ENCODE measurements at regions not wholly inside any gene's neighbourhood (a gene's known extent, or its start where the extent isn't known, plus 50 kb on each side); places are given as distances from the start of the nearest gene placed in this dataset.

- DNase-seq (no peak), ATAC-seq (ENCODE audit: low read depth) (no peak)
- Histone ChIP-seq H4K20me1 (ENCODE audit: control insufficient read depth, insufficient read depth, low read length, poor library complexity, severe bottlenecking) (no peaks in the 10 kb centered on the region), H3K4me2 (replicated peaks; ENCODE audit: low read depth, low read length, poor library complexity, severe bottlenecking) (no peak overlapping the region), H3K4me1 (ENCODE audit: control insufficient read depth in 2 of 2, insufficient read depth in 2 of 2, low read length in 2 of 2) (no peaks in the 10 kb centered on the region), H3K27me3 (replicated peaks in 1 of 4; ENCODE audit: control extremely low read depth in 1 of 4, control insufficient read depth in 3 of 4, insufficient read depth in 4 of 4, low read length in 3 of 4) (peaks cover 0 to 5% (median 1%) of the 10 kb centered on the region in 4 experiments), H2AFZ (ENCODE audit: insufficient read depth, low read depth, low read length, poor library complexity, severe bottlenecking) (no peak overlapping the region), H3K9ac (ENCODE audit: low read length) (no peak overlapping the region), H3K9me3 (ENCODE audit: control extremely low read depth in 1 of 3, control insufficient read depth in 2 of 3, insufficient read depth in 1 of 3, low read length in 2 of 3) (peaks cover 0 to 1% (median 0%) of the 10 kb centered on the region in 3 donors), H3K4me3 (ENCODE audit: control extremely low read depth in 1 of 5, extremely low read depth in 1 of 5, insufficient read depth in 1 of 5, low read depth in 2 of 5, low read length in 4 of 5) (no peak overlapping the region), H3K36me3 (replicated peaks in 1 of 2; ENCODE audit: control extremely low read depth in 1 of 2, control insufficient read depth in 1 of 2, extremely low read depth in 1 of 2, insufficient read depth in 2 of 2, low read length in 1 of 2) (no peaks in the 10 kb centered on the region), H3K27ac (ENCODE audit: low read length in 2 of 2) (no peak overlapping the region), H3K79me2 (ENCODE audit: control insufficient read depth, insufficient read depth, low read length) (no peaks in the 10 kb centered on the region)
- ChIA-PET CTCF (no interaction called here), POLR2A (no interaction called here)
- WGBS (ENCODE audit: insufficient coverage): no CpG with 5 or more reads among the region's 3 CpGs
- Mint-ChIP-seq H3K9me3 (ENCODE audit: insufficient read depth) (no peaks in the 10 kb centered on the region), H3K27ac (no peak overlapping the region), H3K4me1 (no peaks in the 10 kb centered on the region), H3K27me3 (peaks cover 17% of the 10 kb centered on the region), H3K4me3 (no peak overlapping the region)
- intact Hi-C loops (cut with micrococcal nuclease): no loop called here
- TF ChIP-seq EZH2 (IDR thresholded peaks at IDR 0.05; ENCODE audit: borderline replicate concordance, insufficient read depth, low read depth, low read length, poor library complexity, severe bottlenecking): no peak
- TF ChIP-seq CTCF (IDR thresholded peaks at IDR 0.05): no peak
Measured at GRCh38 chr13:47094734-47095434, 198.0 kb upstream of the HTR2A start.

GRCh38 chr13:47092202-47092601 is 195.3 kb upstream of the HTR2A start:
- ChIA-PET CTCF (no interaction called here), POLR2A (no interaction called here)
- DNase-seq (no peak), ATAC-seq (ENCODE audit: low read depth) (no peak)
- H3K27me3 Mint-ChIP-seq: peaks cover 18% of the 10 kb centered on the region
- TF ChIP-seq CTCF (IDR thresholded peaks at IDR 0.05) (no peak), EZH2 (IDR thresholded peaks at IDR 0.05; ENCODE audit: borderline replicate concordance, insufficient read depth, low read depth, low read length, poor library complexity, severe bottlenecking) (no peak)
- no peaks in the 10 kb centered on the region for H4K20me1 ChIP-seq (ENCODE audit: control insufficient read depth, insufficient read depth, low read length, poor library complexity, severe bottlenecking)
- no peak overlapping the region for H3K4me3 ChIP-seq (ENCODE audit: control extremely low read depth in 1 of 5, extremely low read depth in 1 of 5, insufficient read depth in 1 of 5, low read depth in 2 of 5, low read length in 4 of 5)
- no peak overlapping the region for H2AFZ ChIP-seq (ENCODE audit: insufficient read depth, low read depth, low read length, poor library complexity, severe bottlenecking)
- peaks cover 0 to 5% (median 1%) of the 10 kb centered on the region in 4 experiments for H3K27me3 ChIP-seq (replicated peaks in 1 of 4; ENCODE audit: control extremely low read depth in 1 of 4, control insufficient read depth in 3 of 4, insufficient read depth in 4 of 4, low read length in 3 of 4)
- no peaks in the 10 kb centered on the region for H3K9me3 Mint-ChIP-seq (ENCODE audit: insufficient read depth)
- H3K27ac Mint-ChIP-seq: no peak overlapping the region
- intact Hi-C loops (cut with micrococcal nuclease): no loop called here
- no peak overlapping the region for H3K4me3 Mint-ChIP-seq
- H3K9ac ChIP-seq (ENCODE audit: low read length): no peak overlapping the region
- H3K27ac ChIP-seq (ENCODE audit: low read length in 2 of 2): no peak overlapping the region
- no peak overlapping the region for H3K4me2 ChIP-seq (replicated peaks; ENCODE audit: low read depth, low read length, poor library complexity, severe bottlenecking)
- H3K36me3 ChIP-seq (replicated peaks in 1 of 2; ENCODE audit: control extremely low read depth in 1 of 2, control insufficient read depth in 1 of 2, extremely low read depth in 1 of 2, insufficient read depth in 2 of 2, low read length in 1 of 2): no peaks in the 10 kb centered on the region
- no peaks in the 10 kb centered on the region for H3K4me1 Mint-ChIP-seq
- H3K4me1 ChIP-seq (ENCODE audit: control insufficient read depth in 2 of 2, insufficient read depth in 2 of 2, low read length in 2 of 2): no peaks in the 10 kb centered on the region
- WGBS (ENCODE audit: insufficient coverage): 83% methylated on average over 1 of the region's 2 CpGs
- H3K9me3 ChIP-seq (ENCODE audit: control extremely low read depth in 1 of 3, control insufficient read depth in 2 of 3, insufficient read depth in 1 of 3, low read length in 2 of 3): peaks cover 0 to 1% (median 0%) of the 10 kb centered on the region in 3 donors
- H3K79me2 ChIP-seq (ENCODE audit: control insufficient read depth, insufficient read depth, low read length): no peaks in the 10 kb centered on the region

Data from B cell (primary cell).